ENCODE measurements at regions not wholly inside any gene's neighbourhood (a gene's known extent, or its start where the extent isn't known, plus 50 kb on each side); places are given as distances from the start of the nearest gene placed in this dataset.

GRCh38 chr1:209248649-209249279 is 334.8 kb upstream of the CAMK1G start:
- no peak for DNase-seq
- H3K27ac ChIP-seq, result no peak overlapping the region
- ATAC-seq, result peak; percentile 77 to 79

GRCh38 chr1:209249280-209249670 is 334.2 kb upstream of the CAMK1G start:
- H3K9me3 ChIP-seq, result no peaks in the 10 kb centered on the region
- no peak for TF ChIP-seq CTCF (IDR thresholded peaks at IDR 0.05)
- DNase-seq (no peak), ATAC-seq (no peak)
- H3K36me3 ChIP-seq, result no peaks in the 10 kb centered on the region
- no peak overlapping the region for H3K27ac ChIP-seq
- intact Hi-C loops (cut with DNase I), result no loop called here
- H3K4me3 ChIP-seq, result no peak overlapping the region
- no peaks in the 10 kb centered on the region for H3K27me3 ChIP-seq (ENCODE audit: low read depth)
- H3K4me1 ChIP-seq, result no peaks in the 10 kb centered on the region

More at GRCh38 chr1:209248649-209249279, 334.8 kb upstream of the CAMK1G start:
- Histone ChIP-seq H3K4me1 (no peaks in the 10 kb centered on the region), H3K36me3 (no peaks in the 10 kb centered on the region), H3K4me3 (no peak overlapping the region), H3K9me3 (no peaks in the 10 kb centered on the region), H3K27me3 (ENCODE audit: low read depth) (no peaks in the 10 kb centered on the region)
- intact Hi-C loops (cut with DNase I), result no loop called here
- TF ChIP-seq CTCF (IDR thresholded peaks at IDR 0.05), result peak; percentile 90

- H3K27me3 ChIP-seq (ENCODE audit: low read depth), result no peaks in the 10 kb centered on the region
- no peak for ATAC-seq
- H3K27ac ChIP-seq, result no peak overlapping the region
- intact Hi-C loops (cut with DNase I), result no loop called here
- TF ChIP-seq CTCF (IDR thresholded peaks at IDR 0.05), result no peak
- H3K36me3 ChIP-seq, result no peaks in the 10 kb centered on the region
- no peak overlapping the region for H3K4me3 ChIP-seq
- H3K9me3 ChIP-seq, result no peaks in the 10 kb centered on the region
- H3K4me1 ChIP-seq, result no peaks in the 10 kb centered on the region
- no peak for DNase-seq
Observed at GRCh38 chr1:209249785-209250440, 333.6 kb upstream of the CAMK1G start.

GRCh38 chr1:209250861-209251636 is 332.5 kb upstream of the CAMK1G start:
- Histone ChIP-seq H3K36me3 (no peaks in the 10 kb centered on the region), H3K4me1 (no peaks in the 10 kb centered on the region), H3K4me3 (no peak overlapping the region), H3K27ac (no peak overlapping the region), H3K27me3 (ENCODE audit: low read depth) (no peaks in the 10 kb centered on the region), H3K9me3 (no peaks in the 10 kb centered on the region)
- DNase-seq (no peak), ATAC-seq (no peak)
- no peak for TF ChIP-seq CTCF (IDR thresholded peaks at IDR 0.05)
- intact Hi-C loops (cut with DNase I), result no loop called here

GRCh38 chr1:209256766-209257350 is 326.7 kb upstream of the CAMK1G start:
- DNase-seq (no peak), ATAC-seq (no peak)
- intact Hi-C loops (cut with DNase I), result no loop called here
- no peak for TF ChIP-seq CTCF (IDR thresholded peaks at IDR 0.05)
- no peaks in the 10 kb centered on the region for H3K27me3 ChIP-seq (ENCODE audit: low read depth)
- no peak overlapping the region for H3K27ac ChIP-seq
- no peak overlapping the region for H3K4me3 ChIP-seq
- H3K36me3 ChIP-seq, result no peaks in the 10 kb centered on the region
- H3K9me3 ChIP-seq, result no peaks in the 10 kb centered on the region
- H3K4me1 ChIP-seq, result no peaks in the 10 kb centered on the region

All from lower lobe of right lung (tissue), 2 donors.